Kidney tubule cell (primary cell): ENCODE measurements at regions not wholly inside any gene's neighbourhood (a gene's known extent, or its start where the extent isn't known, plus 50 kb on each side); places are given as distances from the start of the nearest gene placed in this dataset.
"Not testable (repeated sequence)": the region's sequence is repeated elsewhere in the genome, so short reads cannot be mapped to it uniquely, and the experiment has no call there.

Experiments used
- DNase-seq: peaks from one replicate; pipeline ENCODE4 v3.0.0-alpha.2; 2018; ENCODE audit warnings: low spot score

DNA sequence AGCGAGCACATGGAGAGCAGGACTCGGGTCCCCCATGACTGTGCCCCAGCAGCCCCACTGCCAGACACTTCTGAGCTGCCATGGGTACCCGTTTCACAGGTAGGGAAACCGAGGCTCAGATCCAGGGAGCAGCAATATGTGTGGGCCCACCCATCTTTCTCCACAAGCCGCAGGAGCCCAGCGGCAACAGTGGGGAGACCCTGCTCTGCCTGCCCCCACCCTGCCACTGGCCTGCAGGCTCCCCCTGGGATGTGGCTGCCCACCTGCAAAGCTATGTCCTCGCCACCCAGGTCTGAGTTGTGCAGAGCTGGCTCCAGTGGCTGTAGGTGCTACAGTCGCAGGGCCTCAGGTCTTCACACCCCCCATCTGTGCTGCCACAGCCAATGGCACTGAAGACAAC is 50.6 kb upstream of the C1QTNF9B start:
- DNase-seq: no peak

GRCh38 chr13:23949200-23949599 is 51.9 kb upstream of the C1QTNF9B start:
- no peak for DNase-seq

DNA sequence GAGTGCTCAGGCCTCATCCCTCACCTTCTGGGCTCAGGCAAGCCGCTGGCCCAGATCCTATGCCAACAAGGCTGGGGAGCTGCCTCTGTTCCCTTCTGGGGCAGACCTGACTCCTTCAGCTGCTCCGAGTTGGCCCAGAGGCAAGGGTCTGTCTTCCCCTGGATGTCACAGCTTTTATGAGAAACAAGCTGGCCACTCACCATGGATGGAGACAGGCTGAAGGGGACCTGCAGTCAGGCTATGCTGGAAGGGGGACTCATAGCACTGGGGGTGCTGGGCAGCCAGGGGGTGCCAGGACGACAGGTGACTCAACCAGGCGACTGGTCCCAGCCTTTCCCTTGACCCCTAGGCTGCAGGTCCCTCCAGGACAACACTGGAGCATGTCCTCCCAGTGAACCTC is 52.4 kb upstream of the C1QTNF9B start:
- DNase-seq: no peak

GRCh38 chr13:23950736-23951510 is 53.6 kb upstream of the C1QTNF9B start:
- peak; percentile 40 for DNase-seq

- DNase-seq: no peak
These were observed 55.5 kb upstream of the C1QTNF9B start for GRCh38 chr13:23952796-23953195.

GRCh38 chr13:23953860-23954512 is 56.7 kb upstream of the C1QTNF9B start:
- no peak for DNase-seq

DNA sequence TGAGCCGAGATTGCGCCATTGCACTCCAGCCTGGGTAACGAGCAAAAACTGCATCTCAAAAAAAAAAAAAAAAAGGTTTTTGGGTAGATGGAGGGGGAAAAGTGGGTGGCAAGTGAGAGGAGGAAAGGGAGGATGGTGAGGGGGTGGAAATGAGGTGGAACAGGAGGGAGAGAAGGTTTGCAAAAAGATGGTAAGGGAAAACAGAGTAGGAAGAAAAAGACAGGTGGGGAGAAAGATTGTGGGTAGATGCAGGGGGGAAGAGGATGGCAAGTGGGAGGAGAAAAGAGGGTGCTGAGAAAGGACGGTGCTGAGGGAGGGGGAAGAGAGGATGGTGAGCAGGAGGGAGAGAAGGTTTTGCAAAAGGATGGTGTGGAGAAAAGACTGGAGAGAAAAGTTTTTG is 57.8 kb upstream of the C1QTNF9B start:
- DNase-seq: no peak

DNA sequence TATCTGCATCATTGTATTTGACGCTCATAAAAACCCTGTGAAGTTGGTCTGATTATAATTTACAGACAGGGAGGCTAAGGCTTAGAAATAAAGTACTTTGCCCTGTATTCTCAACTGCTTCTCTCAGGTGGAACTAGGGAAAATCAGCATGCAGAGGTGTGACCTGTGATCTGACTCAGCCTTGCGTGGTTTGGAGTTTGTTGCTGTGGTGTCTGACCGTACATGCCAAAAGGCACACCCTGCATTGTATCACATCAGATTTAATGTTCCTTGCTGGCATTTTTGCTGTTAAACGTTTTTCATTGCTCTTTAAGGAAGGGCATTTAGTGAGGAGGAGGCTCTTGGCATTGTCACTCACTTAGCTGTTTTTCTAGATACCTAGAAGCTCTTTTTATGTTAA is 58.8 kb upstream of the C1QTNF9B start:
- peak; percentile 90 for DNase-seq

- DNase-seq: no peak
These were observed 60.7 kb upstream of the C1QTNF9B start for GRCh38 chr13:23957981-23958380.

GRCh38 chr13:23959231-23959862 is 62.0 kb upstream of the C1QTNF9B start:
- peak; percentile 43 for DNase-seq

GRCh38 chr13:23960566-23961156 is 63.4 kb upstream of the C1QTNF9B start:
- peak; percentile 59 for DNase-seq

DNA sequence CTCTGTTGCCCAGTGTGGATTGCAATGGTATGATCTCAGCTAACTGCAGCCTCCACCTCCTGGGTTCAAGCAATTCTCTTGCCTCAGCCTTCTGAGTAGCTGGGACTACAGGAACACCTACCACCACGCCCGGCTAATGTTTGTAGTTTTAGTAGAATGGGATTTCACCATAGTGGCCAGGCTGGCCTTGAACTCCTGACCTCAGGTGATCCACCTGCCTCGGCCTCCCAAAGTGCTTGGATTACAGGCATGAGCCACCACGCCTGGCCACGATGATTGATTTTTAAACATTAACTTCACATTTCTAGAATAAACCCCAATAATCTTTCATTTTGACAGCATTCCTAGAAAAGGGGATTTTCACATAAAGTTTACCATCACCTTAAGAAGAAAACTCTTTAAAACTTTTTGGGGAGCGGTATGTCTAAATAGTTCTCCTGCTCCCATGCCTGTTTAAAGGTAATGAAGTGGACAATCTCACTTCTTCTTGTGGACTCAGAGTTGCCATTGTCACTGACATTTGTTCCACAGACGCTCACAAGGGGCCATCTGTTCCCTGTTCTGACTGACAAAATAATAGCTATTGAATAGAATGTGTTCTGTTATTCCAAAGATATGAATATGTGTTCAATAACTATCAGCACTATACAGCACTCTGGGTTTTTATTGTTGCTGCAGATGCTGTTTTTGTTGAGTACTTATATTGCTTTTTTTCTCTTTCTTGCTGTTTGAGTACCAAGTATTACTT is 66.1 kb upstream of the C1QTNF9B start:
- DNase-seq: no peak

GRCh38 chr13:23963947-23964346 is 66.6 kb upstream of the C1QTNF9B start:
- DNase-seq: no peak

GRCh38 chr13:23965346-23965745 is 68.0 kb upstream of the C1QTNF9B start:
- no peak for DNase-seq

- DNase-seq: no peak
These were observed 69.0 kb upstream of the C1QTNF9B start for GRCh38 chr13:23966221-23966690.

DNA sequence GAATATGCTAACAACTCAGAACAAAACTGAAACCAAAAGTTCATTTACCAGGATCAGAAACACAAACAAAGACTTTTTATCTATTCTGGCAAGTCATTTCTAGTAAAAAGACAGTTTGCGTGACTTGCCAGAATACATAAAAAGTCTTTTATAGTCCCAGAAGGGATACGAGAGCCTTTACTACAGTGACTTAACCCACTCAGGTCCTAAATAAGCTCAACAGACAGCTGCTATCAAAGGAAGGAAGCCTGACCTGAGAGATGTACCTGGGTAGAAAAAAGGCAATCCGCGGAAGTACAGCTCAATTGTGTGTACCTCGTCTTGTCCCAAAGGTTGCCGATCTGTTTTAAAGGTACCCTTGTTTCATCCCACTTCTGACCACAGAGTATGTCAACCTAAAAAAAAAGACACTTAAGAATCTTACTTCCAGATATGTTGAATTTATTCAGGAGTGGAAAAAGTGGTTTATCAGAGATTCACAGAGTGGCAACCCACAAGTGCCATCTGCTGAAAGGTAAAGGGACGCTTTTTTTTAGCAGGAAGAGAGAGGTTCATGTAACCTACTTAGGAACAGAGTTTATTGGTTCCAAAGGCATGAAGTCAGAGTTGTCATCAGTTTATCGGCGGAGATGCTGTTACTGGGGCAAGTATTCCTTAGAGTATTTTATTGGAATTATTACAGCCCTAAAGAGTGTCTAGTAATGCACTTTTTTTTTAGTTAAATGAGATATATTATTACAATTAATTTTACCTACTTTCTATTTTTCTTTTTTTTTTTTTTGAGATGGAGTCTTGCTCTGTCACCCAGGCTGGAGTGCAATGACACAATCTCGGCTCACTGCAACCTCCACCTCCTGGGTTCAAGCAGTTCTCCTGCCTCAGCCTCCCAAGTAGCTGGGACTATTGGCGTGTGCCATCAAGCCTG is 69.7 kb upstream of the C1QTNF9B start:
- DNase-seq: no peak

GRCh38 chr13:23967792-23968191 is 70.5 kb upstream of the C1QTNF9B start:
- not testable (repeated sequence) for DNase-seq

DNA sequence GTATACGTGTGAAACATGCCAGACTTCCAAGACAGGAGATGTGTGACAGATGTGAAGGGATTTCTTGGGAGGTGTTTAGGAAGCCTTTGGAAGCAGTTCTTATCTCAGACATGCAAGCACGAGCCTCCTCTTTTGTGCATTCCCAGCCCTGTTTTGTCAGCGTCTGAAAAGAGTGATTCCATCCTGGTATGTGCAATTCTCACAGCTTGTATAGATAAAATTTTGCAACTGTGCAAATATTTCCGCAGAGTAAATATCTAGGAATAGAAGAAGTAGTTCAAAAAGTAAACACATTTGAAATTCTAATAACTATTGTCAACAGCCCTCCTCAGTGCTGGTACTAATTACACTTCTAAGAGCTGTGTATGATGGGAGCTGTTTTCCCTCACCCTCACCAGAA is 72.3 kb upstream of the C1QTNF9B start:
- DNase-seq: no peak

DNA sequence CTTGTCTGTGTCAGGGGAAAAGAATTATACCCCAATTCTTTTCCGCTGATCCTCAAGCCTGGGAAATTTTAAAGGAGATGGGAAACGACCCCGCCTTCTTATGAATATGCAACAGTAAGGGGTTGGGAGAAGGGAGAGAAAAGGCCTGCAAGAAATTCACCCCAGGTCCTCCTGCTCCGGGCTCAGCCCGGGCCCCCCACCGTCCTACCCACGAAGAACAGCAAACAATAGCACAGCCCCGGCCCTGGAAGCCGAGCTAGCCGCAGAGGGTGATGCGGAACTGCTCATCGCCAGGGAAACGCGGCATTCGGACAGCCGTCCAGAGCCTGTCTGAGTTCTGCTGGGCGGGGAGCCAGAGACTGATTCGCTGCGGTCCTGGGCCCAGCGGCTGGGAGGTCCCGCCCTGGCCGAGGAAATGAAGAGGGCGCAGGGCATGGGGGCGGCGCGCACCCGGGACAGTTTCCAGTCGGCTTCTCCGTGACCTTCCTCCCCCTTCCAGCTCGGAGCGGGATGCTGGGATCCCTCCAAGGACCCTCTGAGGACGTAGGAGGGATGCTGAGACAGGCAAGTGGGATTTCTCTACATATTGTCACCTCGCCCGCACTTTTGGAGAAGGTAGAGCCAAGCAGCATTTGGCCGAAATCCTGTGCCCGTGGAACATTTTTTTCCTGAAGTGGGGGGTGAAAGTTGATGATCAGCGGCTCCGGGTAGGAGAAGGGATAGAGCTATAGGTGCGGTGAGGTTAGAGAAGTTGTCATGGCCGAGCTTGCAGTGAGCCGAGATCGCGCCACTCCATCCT is 82.3 kb upstream of the C1QTNF9B start:
- peak; percentile 74 for DNase-seq

- DNase-seq: peak; percentile 79
These were observed 82.9 kb upstream of the C1QTNF9B start for GRCh38 chr13:23980160-23980551.
